Activated naive CD4-positive, alpha-beta T cell treated with anti-CD3 and anti-CD28 coated beads, Interleukin-2, amount 10 ng/mL, durations not matched to agents 7 days and 5 days (primary cell): ENCODE measurements at regions not wholly inside any gene's neighbourhood (a gene's known extent, or its start where the extent isn't known, plus 50 kb on each side); places are given as distances from the start of the nearest gene placed in this dataset.

Experiments
- CTCF ChIA-PET: fragments of 350-600 bp; sonication (Branson Sonifier 250); formaldehyde crosslinking; loops from one replicate; lab custom pipeline; 2021; ENCODE audit warnings: antibody characterized with exemption; lab: Charles Lee
- DNase-seq: peaks from one replicate; pipeline ENCODE4 v3.0.0-alpha.2; 2020
- H3K27ac Mint-ChIP-seq: one replicate; pipeline ENCODE4 v1.8.0; 2021; ENCODE audit warnings: mild to moderate bottlenecking, moderate library complexity, mixed read lengths
- H3K27me3 Mint-ChIP-seq: one replicate; pipeline ENCODE4 v1.8.0; 2021; ENCODE audit warnings: mild to moderate bottlenecking, mixed read lengths
- H3K36me3 Mint-ChIP-seq: one replicate; pipeline ENCODE4 v1.8.0; 2021; ENCODE audit warnings: mixed read lengths
- H3K4me1 Mint-ChIP-seq: one replicate; pipeline ENCODE4 v1.8.0; 2021; ENCODE audit warnings: mixed read lengths
- H3K4me3 Mint-ChIP-seq: one replicate; pipeline ENCODE4 v1.8.0; 2021; ENCODE audit warnings: mild to moderate bottlenecking, moderate library complexity, mixed read lengths
- H3K9me3 Mint-ChIP-seq: one replicate; pipeline ENCODE4 v1.8.0; 2021; ENCODE audit warnings: mixed read lengths

DNA sequence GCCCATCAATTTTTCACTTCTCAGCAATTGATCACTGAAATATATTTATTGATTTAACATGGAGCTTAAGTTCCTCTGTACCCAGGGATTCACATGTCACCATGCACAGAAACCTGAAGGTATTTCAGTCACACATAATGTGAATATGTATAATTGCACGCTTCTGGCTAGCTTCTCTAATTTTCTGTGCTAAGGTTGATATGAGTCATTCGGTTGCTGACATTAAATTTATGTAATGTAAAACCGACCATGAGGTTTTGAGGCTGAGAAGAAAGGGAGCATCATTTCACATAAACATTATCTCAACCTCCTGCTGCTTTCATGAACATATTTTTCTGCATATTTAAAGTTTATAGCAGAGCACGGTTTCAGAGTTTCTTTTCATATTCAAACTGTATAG lies 381.0 kb upstream of the TPK1 start:
- H3K4me3 Mint-ChIP-seq = no peak overlapping the region
- no peaks in the 10 kb centered on the region for H3K27me3 Mint-ChIP-seq
- H3K36me3 Mint-ChIP-seq = no peaks in the 10 kb centered on the region
- no peak overlapping the region for H3K27ac Mint-ChIP-seq
- CTCF ChIA-PET = no interaction called here
- H3K9me3 Mint-ChIP-seq = peaks cover 4% of the 10 kb centered on the region
- DNase-seq = no peak
- no peaks in the 10 kb centered on the region for H3K4me1 Mint-ChIP-seq

DNA sequence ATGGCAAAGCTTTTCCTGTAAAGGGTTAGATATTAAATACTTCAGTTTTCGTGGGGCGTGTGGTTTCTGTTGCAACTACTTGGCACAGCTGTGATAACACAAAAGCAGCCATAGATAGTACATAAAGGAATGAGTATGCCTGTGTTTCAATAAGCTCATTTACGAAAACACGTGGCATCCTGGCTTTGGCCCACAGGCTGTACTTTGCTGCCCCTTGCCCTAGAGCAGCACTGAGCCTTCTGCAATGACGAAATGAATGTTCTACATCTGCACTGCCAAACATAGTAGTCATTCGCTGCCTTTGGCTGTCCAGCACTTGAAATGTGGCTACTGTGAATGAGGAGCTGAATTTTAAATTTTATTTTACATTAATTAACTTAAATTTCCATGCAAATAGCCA lies 376.2 kb upstream of the TPK1 start:
- Mint-ChIP-seq H3K4me3 (no peak overlapping the region), H3K36me3 (no peaks in the 10 kb centered on the region), H3K27ac (no peak overlapping the region), H3K9me3 (no peaks in the 10 kb centered on the region), H3K27me3 (no peaks in the 10 kb centered on the region), H3K4me1 (no peaks in the 10 kb centered on the region)
- CTCF ChIA-PET = no interaction called here
- no peak for DNase-seq

DNA sequence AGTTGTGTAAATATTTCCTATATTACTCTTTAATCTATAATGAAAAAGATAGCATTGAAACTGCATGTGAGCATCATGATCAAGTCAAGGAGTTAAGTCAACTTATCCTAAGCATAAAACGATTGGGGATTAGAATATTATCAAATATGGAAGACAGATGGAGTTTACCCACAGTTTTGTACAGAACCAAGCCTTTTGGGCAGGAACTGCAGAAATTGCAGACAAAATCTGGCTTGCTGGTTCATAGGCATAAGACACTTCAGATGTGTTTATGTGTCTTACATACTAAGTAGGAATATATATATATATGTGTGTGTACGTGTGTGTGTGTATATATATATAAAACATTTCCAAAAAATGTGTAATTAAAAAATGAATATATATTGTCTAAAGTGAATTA lies 375.4 kb upstream of the TPK1 start:
- Mint-ChIP-seq H3K9me3 (no peaks in the 10 kb centered on the region), H3K4me1 (no peaks in the 10 kb centered on the region), H3K27ac (no peak overlapping the region), H3K4me3 (no peak overlapping the region), H3K27me3 (no peaks in the 10 kb centered on the region), H3K36me3 (no peaks in the 10 kb centered on the region)
- no peak for DNase-seq
- CTCF ChIA-PET = no interaction called here

GRCh38 chr7:145193951-145194350 lies 358.1 kb upstream of the TPK1 start:
- H3K9me3 Mint-ChIP-seq = no peaks in the 10 kb centered on the region
- H3K4me3 Mint-ChIP-seq = no peak overlapping the region
- H3K27ac Mint-ChIP-seq = no peak overlapping the region
- CTCF ChIA-PET = no interaction called here
- no peak for DNase-seq
- H3K4me1 Mint-ChIP-seq = no peaks in the 10 kb centered on the region
- H3K27me3 Mint-ChIP-seq = no peaks in the 10 kb centered on the region
- H3K36me3 Mint-ChIP-seq = no peaks in the 10 kb centered on the region

- H3K27me3 Mint-ChIP-seq = no peaks in the 10 kb centered on the region
- no peaks in the 10 kb centered on the region for H3K4me1 Mint-ChIP-seq
Observed at GRCh38 chr7:145184956-145185355, 349.1 kb upstream of the TPK1 start.

GRCh38 chr7:145183069-145183468 lies 347.2 kb upstream of the TPK1 start:
- Mint-ChIP-seq H3K27ac (no peak overlapping the region), H3K27me3 (no peaks in the 10 kb centered on the region), H3K4me3 (no peak overlapping the region), H3K36me3 (no peaks in the 10 kb centered on the region), H3K4me1 (no peaks in the 10 kb centered on the region), H3K9me3 (no peaks in the 10 kb centered on the region)
- DNase-seq = no peak
- CTCF ChIA-PET = no interaction called here

More at GRCh38 chr7:145184956-145185355, 349.1 kb upstream of the TPK1 start:
- no peak for DNase-seq
- H3K27ac Mint-ChIP-seq = no peak overlapping the region
- CTCF ChIA-PET = no interaction called here
- no peak overlapping the region for H3K4me3 Mint-ChIP-seq
- no peaks in the 10 kb centered on the region for H3K36me3 Mint-ChIP-seq
- H3K9me3 Mint-ChIP-seq = no peaks in the 10 kb centered on the region

GRCh38 chr7:145175366-145175765 lies 339.5 kb upstream of the TPK1 start:
- no peak overlapping the region for H3K27ac Mint-ChIP-seq

GRCh38 chr7:145169908-145170307 lies 334.1 kb upstream of the TPK1 start:
- no peaks in the 10 kb centered on the region for H3K36me3 Mint-ChIP-seq
- H3K9me3 Mint-ChIP-seq = no peaks in the 10 kb centered on the region
- no peaks in the 10 kb centered on the region for H3K27me3 Mint-ChIP-seq
- H3K4me1 Mint-ChIP-seq = no peaks in the 10 kb centered on the region
- CTCF ChIA-PET = no interaction called here
- no peak for DNase-seq
- no peak overlapping the region for H3K4me3 Mint-ChIP-seq
- no peak overlapping the region for H3K27ac Mint-ChIP-seq

More at GRCh38 chr7:145175366-145175765, 339.5 kb upstream of the TPK1 start:
- H3K4me1 Mint-ChIP-seq = no peaks in the 10 kb centered on the region
- no peaks in the 10 kb centered on the region for H3K36me3 Mint-ChIP-seq
- CTCF ChIA-PET = no interaction called here
- H3K4me3 Mint-ChIP-seq = no peak overlapping the region
- no peaks in the 10 kb centered on the region for H3K9me3 Mint-ChIP-seq
- no peak for DNase-seq
- no peaks in the 10 kb centered on the region for H3K27me3 Mint-ChIP-seq

GRCh38 chr7:145168879-145169278 lies 333.0 kb upstream of the TPK1 start:
- Mint-ChIP-seq H3K4me3 (no peak overlapping the region), H3K9me3 (no peaks in the 10 kb centered on the region), H3K27me3 (no peaks in the 10 kb centered on the region), H3K36me3 (no peaks in the 10 kb centered on the region), H3K27ac (no peak overlapping the region), H3K4me1 (no peaks in the 10 kb centered on the region)
- DNase-seq = no peak
- CTCF ChIA-PET = no interaction called here

DNA sequence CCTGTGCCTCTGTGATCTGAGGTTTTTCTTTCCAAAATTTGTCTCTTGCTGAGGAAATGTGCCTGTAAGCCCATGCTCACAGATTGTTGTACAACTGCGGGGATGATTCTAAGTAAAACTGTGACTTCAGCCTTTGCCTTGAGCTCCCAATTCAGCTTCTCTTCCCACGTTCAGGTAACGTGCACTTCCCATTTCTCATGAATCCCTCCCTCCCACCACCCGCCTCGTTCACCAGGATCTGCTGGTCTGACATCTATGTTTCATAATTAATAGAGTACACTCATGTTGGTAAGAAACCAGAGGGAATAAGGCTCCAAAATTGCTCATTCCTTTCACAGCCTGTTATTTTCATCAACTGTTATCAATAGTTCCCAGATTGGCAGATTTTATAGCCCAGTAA lies 332.6 kb upstream of the TPK1 start:
- DNase-seq = no peak
- CTCF ChIA-PET = no interaction called here
- Mint-ChIP-seq H3K36me3 (no peaks in the 10 kb centered on the region), H3K27me3 (no peaks in the 10 kb centered on the region), H3K27ac (no peak overlapping the region), H3K4me1 (no peaks in the 10 kb centered on the region), H3K4me3 (no peak overlapping the region), H3K9me3 (no peaks in the 10 kb centered on the region)

DNA sequence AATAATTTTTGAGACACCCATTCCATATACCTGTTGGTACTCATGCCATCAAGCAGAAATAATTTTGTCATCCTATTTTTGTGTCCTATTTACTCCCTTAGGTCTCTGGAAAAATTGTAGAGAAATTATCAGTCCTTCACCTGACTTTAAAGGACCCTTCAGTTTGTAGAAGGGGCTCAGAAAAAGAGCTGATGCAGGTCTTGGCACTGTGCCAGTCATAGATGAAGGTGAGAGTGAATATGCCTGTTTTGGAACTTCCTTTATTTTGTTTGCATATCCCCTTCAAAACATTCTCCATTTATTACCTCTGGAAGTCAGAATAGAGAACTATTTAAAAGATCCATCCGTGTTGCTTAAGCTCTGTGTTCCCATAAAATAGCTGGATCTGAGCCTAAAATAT lies 321.0 kb upstream of the TPK1 start:
- H3K27me3 Mint-ChIP-seq = no peaks in the 10 kb centered on the region
- H3K4me1 Mint-ChIP-seq = no peaks in the 10 kb centered on the region

DNA sequence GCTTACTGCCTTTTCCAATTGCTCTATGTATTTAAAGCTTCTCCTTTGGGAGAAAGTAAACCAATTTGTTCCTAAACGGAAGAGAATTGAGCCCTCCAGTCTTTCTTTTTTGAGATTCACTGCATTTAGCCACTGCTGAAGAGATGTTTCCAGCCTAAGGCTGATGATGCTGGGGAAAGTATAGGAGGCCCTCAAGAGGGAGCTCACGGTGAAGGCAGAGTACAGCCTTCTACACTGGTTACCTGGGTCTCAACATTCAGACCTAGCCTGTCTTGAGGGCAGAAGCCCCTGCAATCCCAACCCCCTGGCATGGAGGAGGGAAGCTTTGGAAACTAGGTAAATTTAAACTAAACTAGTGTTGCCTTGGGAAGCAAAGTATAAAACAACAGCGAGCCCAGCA lies 316.7 kb upstream of the TPK1 start:
- Mint-ChIP-seq H3K4me1 (no peaks in the 10 kb centered on the region), H3K4me3 (no peak overlapping the region), H3K27me3 (no peaks in the 10 kb centered on the region), H3K36me3 (no peaks in the 10 kb centered on the region), H3K27ac (no peak overlapping the region), H3K9me3 (no peaks in the 10 kb centered on the region)
- CTCF ChIA-PET = no interaction called here
- DNase-seq = no peak

More for the DNA sequence above, 321.0 kb upstream of the TPK1 start:
- H3K4me3 Mint-ChIP-seq = no peak overlapping the region
- CTCF ChIA-PET = no interaction called here
- DNase-seq = no peak
- no peak overlapping the region for H3K27ac Mint-ChIP-seq
- H3K9me3 Mint-ChIP-seq = no peaks in the 10 kb centered on the region
- H3K36me3 Mint-ChIP-seq = no peaks in the 10 kb centered on the region

DNA sequence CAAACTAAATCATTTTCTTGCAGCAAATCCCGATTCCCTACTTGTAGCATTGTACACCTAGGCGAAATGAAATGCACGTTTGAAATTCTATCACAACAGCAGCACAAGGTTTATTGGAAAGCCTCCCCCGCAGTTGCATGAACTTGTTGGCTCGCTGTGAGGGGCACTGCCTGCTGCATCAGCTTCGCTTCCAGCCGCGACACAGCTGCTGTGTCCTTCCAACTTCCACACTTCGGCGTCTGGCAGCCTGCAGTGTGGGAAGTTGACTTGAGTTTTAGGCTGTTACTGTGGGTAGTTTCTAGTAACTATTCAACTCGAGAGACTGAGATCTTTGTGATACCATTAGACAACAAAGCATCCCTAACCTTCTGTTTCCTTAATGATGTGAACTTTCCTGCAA lies 315.8 kb upstream of the TPK1 start:
- CTCF ChIA-PET = no interaction called here
- Mint-ChIP-seq H3K27me3 (no peaks in the 10 kb centered on the region), H3K4me3 (no peak overlapping the region), H3K27ac (no peak overlapping the region), H3K4me1 (no peaks in the 10 kb centered on the region), H3K36me3 (no peaks in the 10 kb centered on the region), H3K9me3 (no peaks in the 10 kb centered on the region)
- DNase-seq = no peak

DNA sequence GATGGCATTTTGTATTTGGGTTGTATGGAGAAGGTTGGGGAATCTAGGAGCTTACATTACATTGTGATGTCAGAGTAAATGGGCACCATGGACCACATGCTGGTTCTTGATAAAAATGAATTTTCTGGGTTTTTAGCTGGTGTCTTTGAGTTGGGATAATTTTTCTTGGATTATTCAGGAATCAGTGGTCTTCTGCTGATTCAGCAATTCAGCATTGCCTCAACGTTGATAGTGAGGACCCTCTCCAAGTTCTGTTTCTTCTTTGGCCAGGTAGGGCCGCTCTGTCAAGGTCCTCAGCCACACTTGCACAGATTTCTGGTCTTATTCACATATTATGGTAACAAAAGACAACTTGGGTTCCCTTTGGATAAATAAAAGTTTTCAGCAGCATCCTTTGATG lies 312.0 kb upstream of the TPK1 start:
- H3K4me3 Mint-ChIP-seq = no peak overlapping the region
- CTCF ChIA-PET = no interaction called here

GRCh38 chr7:145143685-145144084 lies 307.8 kb upstream of the TPK1 start:
- Mint-ChIP-seq H3K4me1 (no peaks in the 10 kb centered on the region), H3K27ac (no peak overlapping the region), H3K9me3 (no peaks in the 10 kb centered on the region), H3K36me3 (no peaks in the 10 kb centered on the region), H3K4me3 (no peak overlapping the region), H3K27me3 (no peaks in the 10 kb centered on the region)
- DNase-seq = no peak
- CTCF ChIA-PET = no interaction called here

More for the DNA sequence above, 312.0 kb upstream of the TPK1 start:
- no peaks in the 10 kb centered on the region for H3K27me3 Mint-ChIP-seq
- H3K27ac Mint-ChIP-seq = no peak overlapping the region
- H3K9me3 Mint-ChIP-seq = no peaks in the 10 kb centered on the region
- no peaks in the 10 kb centered on the region for H3K36me3 Mint-ChIP-seq
- H3K4me1 Mint-ChIP-seq = no peaks in the 10 kb centered on the region
- no peak for DNase-seq

DNA sequence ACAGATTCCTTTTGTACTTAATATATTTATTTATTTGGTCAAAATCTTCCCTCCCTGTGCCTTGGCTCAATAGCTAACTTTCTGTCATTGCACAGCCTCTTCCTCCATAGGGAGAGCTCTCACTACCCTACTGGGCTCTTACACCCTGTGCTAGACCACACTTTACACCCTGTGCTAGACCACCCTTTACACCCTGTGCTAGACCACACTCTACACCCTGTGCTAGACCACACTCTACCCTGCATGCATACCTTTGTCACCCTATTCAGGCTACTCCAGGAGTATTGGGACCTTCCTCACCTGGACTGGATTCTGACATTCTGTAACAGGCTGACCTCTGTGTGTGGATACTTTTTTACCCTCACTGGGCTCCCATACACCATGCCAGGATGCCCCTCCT lies 298.5 kb upstream of the TPK1 start:
- Mint-ChIP-seq H3K27me3 (no peaks in the 10 kb centered on the region), H3K4me3 (no peak overlapping the region), H3K36me3 (no peaks in the 10 kb centered on the region), H3K9me3 (no peaks in the 10 kb centered on the region), H3K27ac (no peak overlapping the region), H3K4me1 (no peaks in the 10 kb centered on the region)
- CTCF ChIA-PET = no interaction called here
- no peak for DNase-seq
